ENCODE measurements at regions not wholly inside any gene's neighbourhood (a gene's known extent, or its start where the extent isn't known, plus 50 kb on each side); places are given as distances from the start of the nearest gene placed in this dataset.

- TF ChIP-seq POLR2A (IDR thresholded peaks at IDR 0.05) (no peak), CTCF (IDR thresholded peaks at IDR 0.05) (no peak)
Measured at GRCh38 chr13:106371024-106371423, 164.4 kb downstream of the EFNB2 start.
